ENCODE measurements at regions not wholly inside any gene's neighbourhood (a gene's known extent, or its start where the extent isn't known, plus 50 kb on each side); places are given as distances from the start of the nearest gene placed in this dataset.
"Not testable (repeated sequence)": the region's sequence is repeated elsewhere in the genome, so short reads cannot be mapped to it uniquely, and the experiment has no call there.

DNA sequence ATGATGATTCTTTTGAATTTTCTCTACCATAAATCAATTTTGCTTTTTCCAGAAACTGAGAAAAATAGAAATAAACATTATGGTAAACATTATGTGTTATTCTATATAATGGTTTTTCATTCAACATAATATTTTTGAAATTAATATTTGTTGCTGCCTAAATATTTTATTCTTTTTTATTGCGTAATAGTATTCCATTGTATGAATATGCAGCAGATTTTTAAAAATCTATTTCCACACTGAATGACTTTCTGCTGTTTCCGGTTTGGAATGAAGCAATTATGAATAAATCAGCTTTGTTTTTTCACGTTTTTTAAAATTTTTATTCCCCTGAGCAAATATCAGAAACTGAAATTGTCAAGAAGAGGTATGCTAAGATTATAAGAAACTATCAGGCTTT is 335.2 kb upstream of the KCND2 start:
- no peaks in the 10 kb centered on the region for H3K4me1 ChIP-seq
- no peaks in the 10 kb centered on the region for H3K9me3 ChIP-seq
- DNase-seq (no peak), ATAC-seq (no peak)
- no peaks in the 10 kb centered on the region for H3K36me3 ChIP-seq
- H3K27ac ChIP-seq: no peak overlapping the region
- intact Hi-C loops (cut with DNase I): no loop called here
- no peaks in the 10 kb centered on the region for H3K27me3 ChIP-seq
- no peak overlapping the region for H3K4me3 ChIP-seq
- TF ChIP-seq CTCF (IDR thresholded peaks at IDR 0.05): no peak

GRCh38 chr7:119943942-119944600 is 328.9 kb upstream of the KCND2 start:
- intact Hi-C loops (cut with DNase I): no loop called here

DNA sequence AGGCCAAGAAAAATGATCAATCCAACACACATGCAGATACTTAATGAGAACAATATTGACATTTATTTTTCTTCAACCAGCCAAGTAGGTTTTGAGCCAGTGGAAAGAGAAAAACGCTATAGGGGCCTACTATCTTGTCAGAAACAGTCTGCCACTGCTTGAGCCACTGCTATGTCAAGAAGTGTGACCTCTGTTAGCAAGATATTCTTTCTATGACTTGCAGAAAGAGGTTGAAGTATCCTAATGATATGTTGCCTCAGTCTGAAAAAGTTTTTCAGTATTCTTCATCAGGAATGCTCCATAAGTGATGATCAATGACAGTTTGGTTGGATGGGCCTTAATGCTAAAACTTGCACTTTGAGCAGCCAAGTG is 328.4 kb upstream of the KCND2 start:
- no peak overlapping the region for H3K27ac ChIP-seq
- no peak for TF ChIP-seq CTCF (IDR thresholded peaks at IDR 0.05)
- H3K4me3 ChIP-seq: no peak overlapping the region
- no peaks in the 10 kb centered on the region for H3K36me3 ChIP-seq
- no peak for ATAC-seq
- H3K27me3 ChIP-seq: no peaks in the 10 kb centered on the region
- no peaks in the 10 kb centered on the region for H3K4me1 ChIP-seq
- H3K9me3 ChIP-seq: no peaks in the 10 kb centered on the region
- intact Hi-C loops (cut with DNase I): no loop called here
- DNase-seq: no peak

More at GRCh38 chr7:119943942-119944600, 328.9 kb upstream of the KCND2 start:
- Histone ChIP-seq H3K36me3 (no peaks in the 10 kb centered on the region), H3K4me3 (no peak overlapping the region), H3K27ac (no peak overlapping the region), H3K27me3 (no peaks in the 10 kb centered on the region), H3K4me1 (no peaks in the 10 kb centered on the region), H3K9me3 (no peaks in the 10 kb centered on the region)
- no peak for TF ChIP-seq CTCF (IDR thresholded peaks at IDR 0.05)
- DNase-seq (no peak), ATAC-seq (no peak)

DNA sequence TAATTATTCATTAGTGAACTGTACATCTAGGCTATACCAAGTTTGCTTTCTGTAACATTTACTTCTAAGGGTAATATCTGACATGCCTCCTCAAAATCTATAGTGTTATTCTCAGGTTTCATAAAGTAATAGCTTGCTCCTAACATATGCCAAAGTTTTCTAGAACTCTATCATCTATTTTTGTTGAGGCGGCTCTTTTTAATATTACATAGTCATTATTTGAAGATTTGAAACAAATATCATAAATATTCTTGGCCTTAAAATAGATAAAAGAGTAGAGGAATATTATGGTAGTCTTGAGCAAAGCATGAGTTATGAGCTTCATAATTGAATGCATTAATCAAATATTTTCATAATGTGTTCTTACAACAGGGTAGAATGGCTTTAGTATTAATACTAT is 327.2 kb upstream of the KCND2 start:
- H3K27ac ChIP-seq: no peak overlapping the region
- H3K27me3 ChIP-seq: no peaks in the 10 kb centered on the region
- no peaks in the 10 kb centered on the region for H3K9me3 ChIP-seq
- H3K4me3 ChIP-seq: no peak overlapping the region
- intact Hi-C loops (cut with DNase I): no loop called here
- DNase-seq (no peak), ATAC-seq (no peak)
- no peaks in the 10 kb centered on the region for H3K36me3 ChIP-seq
- no peaks in the 10 kb centered on the region for H3K4me1 ChIP-seq
- TF ChIP-seq CTCF (IDR thresholded peaks at IDR 0.05): no peak

- DNase-seq (no peak), ATAC-seq (no peak)
- Histone ChIP-seq H3K9me3 (no peaks in the 10 kb centered on the region), H3K36me3 (no peaks in the 10 kb centered on the region), H3K4me1 (no peaks in the 10 kb centered on the region), H3K27me3 (no peaks in the 10 kb centered on the region), H3K27ac (no peak overlapping the region), H3K4me3 (no peak overlapping the region)
- TF ChIP-seq CTCF (IDR thresholded peaks at IDR 0.05): no peak
- intact Hi-C loops (cut with DNase I): no loop called here
Observed at GRCh38 chr7:119949053-119949452, 323.9 kb upstream of the KCND2 start.

GRCh38 chr7:119950390-119951041 is 322.5 kb upstream of the KCND2 start:
- DNase-seq; intact Hi-C loops (cut with DNase I); ATAC-seq; H3K27ac ChIP-seq; H3K27me3 ChIP-seq; H3K4me3 ChIP-seq; H3K36me3 ChIP-seq; H3K4me1 ChIP-seq; H3K9me3 ChIP-seq: not testable (repeated sequence)

- intact Hi-C loops (cut with DNase I): not testable (repeated sequence)
Observed at GRCh38 chr7:119951614-119952013, 321.4 kb upstream of the KCND2 start.

More at GRCh38 chr7:119951614-119952013, 321.4 kb upstream of the KCND2 start:
- H3K27ac ChIP-seq, DNase-seq, H3K4me1 ChIP-seq, H3K27me3 ChIP-seq, H3K36me3 ChIP-seq, H3K9me3 ChIP-seq, ATAC-seq, H3K4me3 ChIP-seq: not testable (repeated sequence)
